NCI-H1417 (cell line): ENCODE measurements at regions not wholly inside any gene's neighbourhood (a gene's known extent, or its start where the extent isn't known, plus 50 kb on each side); places are given as distances from the start of the nearest gene placed in this dataset.
"Not testable (repeated sequence)": the region's sequence is repeated elsewhere in the genome, so short reads cannot be mapped to it uniquely, and the experiment has no call there.

Experiments
- DNase-seq, 3 experiments: peaks; one replicate each; lab custom pipeline; 2025; lab: John Stamatoyannopoulos, UW

DNA sequence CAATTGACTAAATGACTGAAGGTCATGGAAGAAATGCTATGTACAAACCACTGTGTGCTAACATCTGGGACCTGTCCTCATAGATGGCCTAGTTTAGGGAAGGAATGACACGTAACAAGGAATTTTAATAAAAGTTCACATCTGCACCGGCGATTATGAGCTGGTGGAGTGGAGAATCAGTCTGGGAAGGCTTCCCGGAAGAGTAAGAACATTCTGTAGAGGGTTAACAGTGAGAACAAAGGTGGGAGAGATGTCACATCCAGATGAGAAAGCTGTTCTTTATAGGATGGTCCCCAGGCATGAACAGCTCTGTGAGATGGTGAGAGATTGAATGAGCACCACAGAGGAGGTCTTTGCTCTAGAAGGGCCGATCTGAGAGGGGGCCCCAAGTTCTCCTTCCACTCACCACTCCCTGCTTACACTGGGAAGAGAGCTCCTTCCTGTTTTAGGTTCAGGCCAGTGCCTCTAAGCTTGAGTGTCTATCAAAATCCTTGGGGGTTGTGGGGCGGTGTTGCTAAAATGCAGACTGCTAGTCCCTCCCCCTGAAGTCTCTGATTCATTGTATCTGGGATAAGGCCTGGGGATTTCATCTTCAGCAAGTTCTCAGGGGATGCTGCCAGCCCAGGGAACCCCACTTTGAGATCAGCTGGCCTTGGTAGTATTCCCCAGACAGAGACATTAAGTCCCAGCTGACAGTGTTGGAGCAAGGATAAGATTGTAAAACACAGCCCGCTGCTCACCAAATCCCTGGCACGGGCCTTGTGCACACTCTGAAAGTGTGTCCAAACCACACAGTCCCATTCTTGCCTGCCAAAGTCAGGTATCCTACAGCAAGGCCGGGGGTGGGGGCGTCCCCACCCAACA lies 294.7 kb upstream of the MAF start:
- DNase-seq, result no peak

DNA sequence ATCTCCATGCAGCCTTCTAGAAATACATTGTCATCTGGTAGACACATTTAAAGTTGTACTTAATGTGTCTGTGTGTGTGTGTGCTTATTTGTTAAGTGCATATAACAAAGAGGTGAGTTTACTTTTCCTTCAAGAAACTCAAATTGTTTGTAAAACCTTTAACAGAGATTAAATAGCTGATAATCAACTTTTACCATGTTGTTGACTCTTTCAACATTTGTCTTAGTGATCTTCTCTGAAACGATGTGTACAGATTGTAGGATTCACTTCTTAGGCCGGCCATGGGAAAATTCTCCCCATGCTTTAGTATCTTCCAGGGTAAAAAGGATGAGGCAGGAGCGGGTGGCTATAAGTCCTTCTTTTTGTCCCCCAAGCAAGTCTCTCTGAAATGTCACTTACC lies 292.9 kb upstream of the MAF start:
- DNase-seq, result no peak

DNA sequence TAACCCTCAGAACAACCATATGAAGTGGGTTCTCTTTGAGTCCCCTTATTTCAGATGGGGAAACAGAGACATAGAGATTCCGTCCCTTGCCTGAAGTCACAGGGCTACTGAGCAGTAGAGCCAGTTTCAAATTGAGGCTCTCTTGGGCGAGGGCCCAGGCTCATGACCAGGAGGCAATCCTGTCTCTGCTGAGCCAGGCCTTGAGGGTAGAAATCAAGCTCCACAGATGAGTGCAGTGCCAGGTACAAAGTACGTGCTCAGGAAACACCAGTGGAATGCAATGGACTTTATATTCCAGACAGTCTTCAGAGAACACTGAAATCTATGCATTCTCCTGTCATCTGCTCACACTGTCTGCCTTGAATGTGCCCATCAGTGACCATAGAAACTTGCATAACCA lies 291.7 kb upstream of the MAF start:
- no peak for DNase-seq

DNA sequence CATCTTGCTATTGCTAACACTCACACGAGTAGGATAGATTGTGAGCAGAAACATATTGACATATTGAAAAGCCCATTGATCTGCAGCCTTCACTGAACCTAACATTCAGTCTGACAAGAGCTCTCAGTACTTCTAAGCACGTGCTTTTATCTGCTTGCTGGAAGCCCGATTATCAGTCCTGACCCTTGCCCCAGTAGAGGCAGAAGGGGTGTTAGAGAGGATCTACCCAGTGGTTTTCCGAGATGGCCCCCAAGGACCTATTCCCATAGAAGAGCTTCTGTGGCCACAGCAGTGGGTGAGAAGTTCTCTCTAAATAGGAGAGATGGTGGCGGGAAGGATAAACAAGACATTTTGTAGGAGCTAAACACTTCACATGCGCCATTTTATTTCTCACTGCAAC lies 290.9 kb upstream of the MAF start:
- no peak for DNase-seq

DNA sequence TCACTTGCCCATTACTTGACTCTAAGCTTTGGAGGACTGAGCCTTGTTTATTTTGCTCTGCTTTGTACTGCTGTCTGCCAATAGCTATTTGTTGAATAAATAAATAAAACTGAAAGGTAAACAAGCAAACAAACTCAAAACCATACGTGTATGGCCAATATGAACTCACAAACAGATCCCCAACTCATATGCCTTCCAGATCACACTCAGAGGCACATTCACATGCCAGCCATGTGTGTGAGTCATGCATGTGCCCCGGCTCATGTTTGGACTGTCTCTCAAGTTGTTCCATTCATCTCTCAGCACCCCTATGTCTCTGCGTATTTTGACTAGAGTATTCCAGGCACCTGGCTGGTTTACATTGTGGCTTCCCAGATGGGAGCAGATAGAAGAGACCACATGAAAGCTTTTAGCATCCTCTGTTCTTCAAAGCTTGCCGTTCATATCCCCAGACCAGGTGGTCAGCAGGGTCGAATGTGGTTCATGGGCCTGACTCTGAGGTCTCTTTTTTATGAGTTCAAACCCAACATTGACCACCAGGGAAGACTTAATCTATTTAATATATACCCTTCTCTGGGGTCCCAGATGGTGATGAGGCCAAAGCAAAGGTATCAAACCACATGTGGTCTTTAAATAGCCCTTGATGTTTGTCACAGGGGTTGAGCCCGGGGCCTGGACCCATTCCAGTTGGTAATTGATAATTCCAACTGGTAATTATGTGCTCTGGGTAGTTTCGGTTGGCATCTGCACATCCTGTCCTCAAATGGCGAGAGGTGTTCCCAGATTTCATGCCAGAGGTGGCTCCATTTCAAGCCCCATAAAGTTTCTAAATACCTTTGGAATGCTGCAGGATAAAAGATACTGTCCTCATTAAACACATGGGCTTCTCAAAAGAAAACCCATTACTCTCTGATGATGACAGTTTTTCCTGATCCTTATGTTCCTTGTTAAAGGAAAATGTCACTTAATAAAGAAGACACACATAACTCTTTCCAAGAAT lies 287.3 kb upstream of the MAF start:
- DNase-seq, result no peak

DNA sequence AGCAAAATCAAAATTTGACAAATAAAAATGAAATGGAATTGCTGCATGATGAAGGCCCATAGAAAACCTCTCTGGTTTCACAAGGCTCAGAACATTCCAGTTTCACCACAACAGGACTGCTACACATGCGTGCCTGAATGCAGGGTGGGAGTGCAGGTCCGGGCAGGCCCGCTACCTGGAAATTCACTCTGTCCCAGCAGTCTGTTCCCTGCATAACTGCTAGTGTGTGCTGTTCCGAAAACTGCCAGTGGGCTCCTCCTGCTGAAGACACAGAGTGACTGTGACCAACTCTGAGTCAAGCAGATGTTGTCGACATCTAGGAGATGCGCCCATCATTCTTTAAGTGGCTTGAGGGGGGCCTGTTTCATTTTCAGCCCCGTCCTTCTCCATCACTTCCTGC lies 284.8 kb upstream of the MAF start:
- no peak for DNase-seq

DNA sequence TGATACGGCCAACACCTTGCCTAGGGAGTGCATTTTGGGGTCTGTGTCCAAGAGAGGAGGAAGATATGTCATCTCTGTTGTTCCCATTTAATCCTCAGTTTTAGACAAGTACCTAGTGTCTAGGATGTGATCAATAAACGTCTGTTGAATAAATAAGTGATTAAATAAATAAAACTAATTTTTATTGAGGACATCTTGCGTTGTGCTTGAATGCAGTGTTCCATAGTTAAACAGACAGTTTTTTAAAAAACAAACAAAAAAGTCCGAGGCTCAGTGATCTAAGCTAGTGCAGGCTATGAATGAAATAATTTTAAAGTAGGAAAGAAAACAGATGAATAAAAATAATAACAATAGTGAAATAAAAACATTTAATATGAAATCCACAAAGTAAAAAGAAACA lies 283.0 kb upstream of the MAF start:
- no peak for DNase-seq

DNA sequence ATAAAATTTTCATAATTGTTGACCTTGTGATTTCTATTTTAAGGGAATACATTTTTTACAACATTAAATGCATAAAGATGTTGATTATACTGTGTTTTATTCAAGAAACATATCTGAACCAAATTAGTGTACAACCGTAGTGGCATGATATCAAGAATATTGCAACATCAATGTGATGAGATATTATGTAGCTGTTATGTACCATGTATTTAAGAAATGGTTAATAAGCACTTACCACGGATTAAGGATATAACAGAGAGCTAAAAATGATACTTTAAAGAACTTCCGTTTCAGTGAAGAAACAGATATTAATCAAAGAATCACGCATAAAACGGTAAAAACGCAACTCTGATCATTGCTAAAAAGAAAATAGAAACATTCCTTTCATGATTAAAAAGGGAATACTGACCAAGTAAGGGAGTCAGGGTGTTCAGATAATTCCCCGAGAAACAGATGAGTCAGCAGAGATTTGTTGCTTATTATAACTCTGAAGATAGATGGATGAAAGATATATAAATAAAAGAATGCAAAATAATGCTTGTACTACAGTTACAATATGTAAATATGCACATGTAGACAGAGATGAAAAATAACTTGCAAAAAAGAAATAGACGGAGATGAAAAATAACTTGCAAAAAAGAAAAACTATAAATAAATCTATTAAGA lies 281.9 kb upstream of the MAF start:
- no peak for DNase-seq

DNA sequence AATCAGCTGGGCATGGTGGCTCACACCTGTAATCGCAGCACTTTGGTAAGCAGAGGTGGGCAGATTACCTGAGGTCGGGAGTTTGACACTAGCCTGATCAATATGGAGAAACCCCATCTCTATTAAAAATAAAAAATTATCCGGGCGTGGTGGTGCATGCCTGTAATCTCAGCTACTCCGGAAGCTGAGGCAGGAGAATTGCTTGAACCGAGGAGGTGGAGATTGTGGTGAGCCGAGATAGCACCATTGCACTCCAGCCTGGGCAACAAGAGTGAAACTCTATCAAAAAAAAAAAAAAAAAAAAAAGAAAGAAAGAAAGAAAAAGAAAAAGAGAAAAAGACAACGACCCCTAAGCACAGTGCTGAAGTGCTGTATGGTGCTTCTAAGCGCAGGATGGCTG lies 280.6 kb upstream of the MAF start:
- not testable (repeated sequence) for DNase-seq

DNA sequence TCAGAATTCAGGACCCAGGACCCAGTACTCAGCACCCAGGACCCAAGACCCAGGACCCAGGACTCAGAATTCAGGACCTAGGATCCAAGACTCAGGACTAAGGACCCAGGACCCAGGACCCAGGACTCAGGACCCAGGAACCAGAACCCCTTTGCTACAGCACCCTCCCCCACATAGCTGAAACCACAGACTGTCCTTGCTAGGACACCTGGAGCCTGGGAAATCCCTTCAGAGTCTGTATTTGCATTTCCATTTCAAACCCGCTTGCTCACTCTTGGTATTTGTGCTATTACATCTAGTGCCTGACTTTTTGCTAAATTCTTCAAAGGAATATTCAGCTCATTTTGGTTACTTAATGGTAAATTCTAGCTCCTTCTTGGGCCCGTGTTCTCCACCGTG lies 275.8 kb upstream of the MAF start:
- DNase-seq, result no peak

DNA sequence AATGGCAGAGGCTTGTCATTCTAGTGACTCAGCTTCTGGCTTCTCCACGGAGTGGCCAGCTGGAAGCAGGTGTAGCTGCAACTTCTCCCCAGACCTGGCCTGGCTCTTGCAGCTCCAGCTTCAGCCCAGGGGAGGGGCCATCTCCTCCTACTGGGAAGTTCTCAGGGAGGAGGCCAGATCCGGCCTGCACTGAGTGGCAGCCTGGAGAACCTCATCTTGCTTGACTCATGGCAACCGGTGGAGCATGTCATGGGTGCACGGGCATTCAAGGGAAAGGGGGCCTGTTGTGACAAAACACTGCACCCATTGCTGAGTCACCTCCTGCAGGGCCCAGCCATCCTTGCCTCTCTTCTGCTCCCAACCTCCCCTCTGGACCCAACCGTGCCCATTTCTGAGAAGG lies 273.9 kb upstream of the MAF start:
- DNase-seq, result no peak

DNA sequence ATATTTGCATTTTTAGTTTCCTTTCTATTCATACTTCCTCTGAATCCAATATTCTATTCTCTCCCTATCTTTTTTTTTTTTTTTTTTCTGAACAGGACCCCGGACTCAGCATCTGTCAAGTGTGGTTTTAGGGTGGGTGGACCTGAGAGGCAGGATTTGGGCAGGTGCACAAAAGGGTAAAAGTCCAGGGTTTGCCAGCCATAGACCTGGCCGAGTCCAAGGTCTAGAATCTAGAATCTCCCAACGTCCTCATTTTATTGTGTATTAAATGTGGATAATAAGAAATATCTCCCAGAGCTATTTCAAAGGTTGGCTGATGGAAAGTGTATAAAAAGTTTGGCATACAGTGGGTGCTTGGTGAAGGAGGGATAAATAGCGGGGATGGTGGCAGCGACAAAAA lies 273.3 kb upstream of the MAF start:
- DNase-seq, result no peak

DNA sequence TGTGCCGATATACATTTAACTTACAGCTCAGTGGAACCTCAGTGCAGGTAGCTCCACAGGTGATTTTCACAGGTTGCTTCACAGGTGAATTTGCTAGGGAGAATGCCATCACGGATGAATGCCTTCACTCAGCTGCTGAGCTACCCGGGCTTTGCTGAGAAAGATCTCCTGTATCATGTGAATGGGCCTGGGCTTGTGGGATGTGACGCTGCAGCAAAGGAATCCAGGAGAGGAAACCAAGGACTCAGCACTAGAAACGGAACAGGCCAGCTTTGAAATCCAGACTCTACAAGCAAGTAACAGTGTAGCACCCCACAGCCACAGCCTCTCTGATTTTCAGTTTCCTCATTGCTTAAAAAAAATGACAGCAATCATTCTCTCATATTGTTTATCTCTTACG lies 271.4 kb upstream of the MAF start:
- no peak for DNase-seq

DNA sequence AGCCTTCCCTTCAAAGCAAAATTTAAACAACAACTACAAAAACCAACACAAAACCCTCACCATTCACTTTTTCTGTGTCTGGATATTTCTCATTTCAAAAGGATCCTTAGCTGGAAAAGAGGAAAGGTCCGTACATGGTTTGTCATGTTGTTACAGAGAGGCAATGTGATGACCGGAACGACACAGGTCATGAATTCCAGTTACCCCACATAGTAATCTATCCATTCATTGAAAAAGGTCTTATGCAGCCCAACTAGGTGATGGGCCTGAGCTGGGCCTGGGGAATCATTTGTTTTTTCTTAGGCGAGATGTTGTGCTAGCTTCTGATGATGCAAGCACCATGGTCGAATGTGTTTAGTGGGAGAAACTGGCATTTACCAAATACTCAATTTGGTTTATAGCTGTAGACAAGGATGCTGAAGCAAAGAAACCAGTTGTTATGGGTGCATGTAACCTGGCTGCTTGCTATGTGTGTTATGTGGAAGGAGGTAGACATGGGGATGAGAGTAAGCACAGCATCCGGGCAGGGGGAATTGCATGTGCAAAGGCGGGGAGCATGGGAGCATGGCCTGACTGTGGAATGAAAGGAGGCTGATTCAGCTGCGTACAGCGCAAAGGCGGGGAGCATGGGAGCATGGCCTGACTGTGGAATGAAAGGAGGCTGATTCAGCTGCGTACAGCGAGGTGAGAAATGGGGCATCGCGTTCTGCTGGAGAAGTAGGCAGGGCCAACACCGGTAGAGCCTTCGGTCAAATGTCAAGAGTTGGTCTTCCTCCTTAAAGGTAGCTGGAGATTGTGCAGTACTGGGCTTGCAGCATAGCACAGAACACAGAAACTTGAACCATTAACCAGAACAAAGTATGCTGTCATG lies 269.7 kb upstream of the MAF start:
- no peak for DNase-seq

DNA sequence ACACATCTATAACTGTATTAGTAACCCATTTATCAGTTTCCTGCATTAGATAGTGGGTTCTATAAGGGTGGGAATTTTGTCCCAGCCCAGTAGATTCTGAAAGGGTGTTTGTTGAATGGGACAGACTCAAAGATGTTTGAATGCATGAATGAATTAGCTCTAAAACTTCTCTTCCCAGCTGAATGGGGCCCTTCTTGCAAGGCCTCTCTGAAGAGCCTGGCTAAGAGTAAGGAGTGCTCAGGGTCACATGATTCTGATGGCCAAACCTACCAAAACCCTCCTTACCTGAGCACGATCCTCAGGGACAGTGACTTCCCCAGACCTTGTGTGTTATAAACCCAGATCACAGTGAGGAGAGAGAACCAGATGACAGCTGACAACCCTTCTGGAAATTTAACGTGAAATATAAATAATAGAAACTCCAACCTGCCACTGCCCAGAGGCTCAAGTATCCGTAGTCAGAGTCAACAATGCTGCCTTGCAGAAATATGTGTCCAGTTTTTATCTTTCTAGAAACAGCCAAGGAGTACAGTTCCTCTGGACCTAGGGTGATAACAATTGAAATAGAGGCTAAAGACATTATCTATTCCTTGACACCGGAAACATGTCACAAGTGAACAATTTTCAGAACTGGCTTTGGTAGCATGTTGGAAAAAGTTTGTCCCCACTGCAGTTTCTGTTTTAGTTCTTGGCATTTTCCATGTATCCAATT lies 268.9 kb upstream of the MAF start:
- no peak for DNase-seq

DNA sequence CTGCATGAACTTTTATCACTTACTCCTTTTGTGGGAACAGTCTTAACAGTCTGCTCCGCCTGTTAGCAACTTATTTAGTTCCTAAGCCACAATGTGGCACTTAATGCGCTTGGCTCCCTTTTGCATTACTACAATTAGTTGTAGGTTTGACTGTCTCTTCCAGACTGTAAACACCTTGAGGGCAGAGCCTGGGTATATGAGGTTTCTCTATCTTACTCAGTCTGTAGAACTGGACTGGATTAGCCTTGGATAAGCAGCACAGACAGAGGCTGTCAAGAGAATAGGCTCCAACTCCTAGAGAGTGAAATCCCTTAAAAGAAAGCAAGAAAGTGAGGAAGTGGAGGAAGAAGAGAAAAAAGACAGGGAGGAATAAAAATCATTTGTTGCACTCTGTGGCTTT lies 268.3 kb upstream of the MAF start:
- DNase-seq, result no peak

DNA sequence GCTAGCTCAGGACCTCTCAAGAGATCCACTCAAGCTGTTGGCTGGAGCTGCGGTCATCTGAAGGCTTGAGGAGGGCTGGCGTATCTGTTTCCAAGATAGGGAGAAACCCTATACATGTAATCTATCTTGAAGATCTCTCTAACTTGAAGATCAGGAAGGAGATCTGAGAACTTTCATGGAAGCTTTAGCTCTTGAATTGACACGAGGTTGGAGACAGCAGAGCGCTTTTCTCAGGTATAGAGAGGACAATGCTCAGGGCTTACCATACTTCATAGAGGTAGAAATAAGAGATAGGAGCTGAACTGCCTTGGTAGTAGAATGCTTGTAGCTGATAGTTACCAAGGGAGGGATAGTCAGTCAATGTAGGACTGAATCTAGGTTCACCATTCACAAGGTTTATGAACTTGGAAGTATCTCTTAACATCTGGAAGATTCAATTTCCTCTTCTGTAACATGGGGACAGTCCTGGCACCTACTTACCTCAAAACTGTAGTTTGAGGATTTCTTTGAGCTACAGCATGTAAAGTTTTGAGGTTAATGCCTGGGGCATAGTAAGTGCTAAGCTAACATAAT lies 267.0 kb upstream of the MAF start:
- DNase-seq, result no peak

DNA sequence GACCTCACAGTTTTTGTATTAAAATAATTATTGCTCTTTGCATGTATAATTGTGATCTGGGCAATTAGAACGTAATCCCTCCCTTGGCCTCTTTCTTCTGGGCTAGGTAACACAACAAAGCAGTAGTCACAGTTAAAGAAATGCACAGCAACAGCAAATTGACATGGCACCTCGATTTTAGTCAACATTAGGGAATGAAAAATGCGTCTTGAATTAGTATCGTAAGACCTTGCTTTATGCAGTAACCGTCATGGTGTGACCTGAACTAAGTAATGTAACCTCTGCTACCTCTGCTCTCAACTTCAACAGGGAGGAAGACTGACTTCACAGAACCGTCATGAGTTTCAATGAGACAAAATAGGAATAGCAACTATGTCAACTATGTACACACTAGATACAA lies 265.4 kb upstream of the MAF start:
- no peak for DNase-seq

DNA sequence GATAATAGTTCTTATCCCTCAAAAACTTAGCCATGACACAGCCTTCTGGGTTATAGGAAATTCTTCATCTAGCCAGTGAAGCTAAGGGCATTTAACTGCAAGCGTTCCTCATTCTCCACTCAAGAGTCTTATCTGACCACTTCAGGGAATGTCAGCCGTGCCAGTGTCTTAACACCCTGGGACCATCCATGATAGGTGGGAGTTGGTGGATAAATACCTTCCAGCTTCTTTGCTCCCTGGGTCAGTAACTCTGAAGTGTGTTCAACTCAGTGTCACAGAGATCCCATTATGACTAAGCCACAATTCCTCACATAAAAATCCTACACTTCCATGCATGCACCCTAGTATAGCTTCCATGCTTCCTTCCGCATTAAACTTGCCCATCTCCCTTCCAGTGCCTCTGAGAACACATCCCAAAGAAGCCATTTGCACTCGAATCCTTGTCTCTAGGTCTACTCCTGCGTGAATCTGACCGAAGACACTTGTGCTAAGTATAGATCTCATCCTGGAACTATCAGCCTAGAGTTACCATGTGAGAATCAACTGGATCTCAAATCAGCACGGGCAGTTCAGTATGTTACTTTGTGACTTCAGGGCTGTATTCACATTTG lies 264.3 kb upstream of the MAF start:
- no peak for DNase-seq
